H1 (cell line): ENCODE measurements at regions not wholly inside any gene's neighbourhood (a gene's known extent, or its start where the extent isn't known, plus 50 kb on each side); places are given as distances from the start of the nearest gene placed in this dataset.

Source experiments
- CTCF ChIA-PET: fragments of 300-600 bp; sonication (Branson Sonifier 250); formaldehyde crosslinking; loops from one replicate; lab custom pipeline; 2021; ENCODE audit not compliant: partially characterized antibody; lab: Charles Lee
- POLR2A ChIA-PET: fragments of 300-600 bp; sonication (Branson Sonifier 250); formaldehyde crosslinking; loops from one replicate; lab custom pipeline; 2021; ENCODE audit warnings: inconsistent platforms; ENCODE audit not compliant: partially characterized antibody; lab: Charles Lee
- DNase-seq, 2 experiments: peaks; one replicate each; pipeline versions ENCODE4 v3.0.0 to v3.0.0-alpha.2; 2010 to 2022; ENCODE audit warnings: low spot score in 2 of 2, low read depth in 1 of 2, mixed read lengths in 1 of 2
- FAIRE-seq: peaks from 2 replicates; lab custom pipeline; 2011; peaks lifted over from hg19 to GRCh38; lab: Jason Lieb, UNC
- H2AFZ ChIP-seq: 2 replicates; pipeline ENCODE4 v1.8.1; 2012; ENCODE audit warnings: low read length, inconsistent platforms
- H2AK5ac ChIP-seq: 2 replicates; pipeline ENCODE4 v1.6.1; 2013; ENCODE audit warnings: low read depth, low read length
- H2BK120ac ChIP-seq: replicated peaks from 2 replicates; pipeline ENCODE3; 2013; ENCODE audit warnings: low read depth, low read length, inconsistent platforms
- H2BK12ac ChIP-seq: 2 replicates; pipeline ENCODE4 v1.6.1; 2013; ENCODE audit warnings: low read depth, low read length
- H2BK15ac ChIP-seq: 2 replicates; pipeline ENCODE4 v1.6.1; 2013; ENCODE audit warnings: low read length
- H2BK20ac ChIP-seq: 2 replicates; pipeline ENCODE4 v1.6.1; 2013; ENCODE audit warnings: low read length
- H2BK5ac ChIP-seq: 2 replicates; pipeline ENCODE4 v1.6.1; 2013; ENCODE audit warnings: low read depth, low read length
- H3K14ac ChIP-seq: 2 replicates; pipeline ENCODE4 v1.6.1; 2013; ENCODE audit warnings: inconsistent platforms; ENCODE audit not compliant: insufficient read length
- H3K18ac ChIP-seq: 2 replicates; pipeline ENCODE4 v1.6.1; 2013; ENCODE audit warnings: low read length; ENCODE audit errors: extremely low read depth
- H3K23ac ChIP-seq: 2 replicates; pipeline ENCODE4 v1.6.1; 2013; ENCODE audit warnings: inconsistent platforms; ENCODE audit not compliant: insufficient read length
- H3K23me2 ChIP-seq: 2 replicates; pipeline ENCODE4 v1.6.1; 2013; ENCODE audit warnings: low read depth, low read length
- H3K27ac ChIP-seq: 2 replicates; pipeline ENCODE4 v1.6.1; 2011; ENCODE audit warnings: low read depth, low read length, inconsistent platforms
- H3K27me3 ChIP-seq, 4 experiments: replicated peaks in 1 of 4; 1 replicate in 1 of 4; 2 replicates in 3 of 4; pipeline versions ENCODE4 v1.6.1 to v1.8.1; 2011 to 2013; ENCODE audit warnings: low read length in 3 of 4, mild to moderate bottlenecking in 3 of 4, inconsistent platforms in 2 of 4, mixed read lengths in 2 of 4, moderate library complexity in 1 of 4; ENCODE audit not compliant: control insufficient read depth in 3 of 4, insufficient read depth in 3 of 4; ENCODE audit errors: extremely low read depth in 1 of 4
- H3K36me3 ChIP-seq, 4 experiments: 2 replicates each; pipeline versions ENCODE4 v1.6.1 to v1.8.1; 2011 to 2013; ENCODE audit warnings: mild to moderate bottlenecking in 4 of 4, low read length in 3 of 4, moderate library complexity in 2 of 4, control low read depth in 1 of 4, inconsistent platforms in 1 of 4; ENCODE audit not compliant: insufficient read depth in 4 of 4, control insufficient read depth in 2 of 4
- H3K4ac ChIP-seq: replicated peaks from 2 replicates; pipeline ENCODE3; 2013; ENCODE audit warnings: low read length, low read depth, mixed read lengths, inconsistent platforms; ENCODE audit not compliant: insufficient read length
- H3K4me1 ChIP-seq, 4 experiments: replicated peaks in 1 of 4; 1 replicate in 1 of 4; 2 replicates in 3 of 4; pipeline versions ENCODE4 v1.6.1 to v1.8.1; 2011 to 2013; ENCODE audit warnings: low read length in 3 of 4, inconsistent platforms in 2 of 4, mixed read lengths in 1 of 4; ENCODE audit not compliant: insufficient read depth in 4 of 4, control insufficient read depth in 3 of 4
- H3K4me2 ChIP-seq, 2 experiments: 2 replicates each; pipeline versions ENCODE4 v1.6.1 to v1.8.1; 2011 to 2013; ENCODE audit warnings: low read depth in 2 of 2, low read length in 2 of 2, control low read depth in 1 of 2, inconsistent platforms in 1 of 2, mild to moderate bottlenecking in 1 of 2; ENCODE audit not compliant: insufficient read depth in 1 of 2
- H3K4me3 ChIP-seq, 4 experiments: fragments of 200-600, 300-600 bp in 1 of 4; sonication (generic), shearing (Covaris generic), sonication (Bioruptor Twin) in 1 of 4; 2 replicates each; pipeline versions ENCODE4 v1.5.1 to v1.8.1; 2011 to 2016; ENCODE audit warnings: low read length in 4 of 4, low read depth in 3 of 4, control low read depth in 2 of 4, inconsistent platforms in 2 of 4, mild to moderate bottlenecking in 2 of 4, mixed read lengths in 1 of 4, moderate library complexity in 1 of 4; ENCODE audit not compliant: insufficient read depth in 2 of 4; ENCODE audit errors: extremely low read depth in 1 of 4
- H3K56ac ChIP-seq: replicated peaks from 2 replicates; pipeline ENCODE3; 2013; ENCODE audit warnings: low read depth, mild to moderate bottlenecking, mixed read lengths, low read length, inconsistent platforms; ENCODE audit not compliant: insufficient read length
- H3K79me1 ChIP-seq: 2 replicates; pipeline ENCODE4 v1.6.1; 2013; ENCODE audit warnings: low read depth, low read length, control low read depth
- H3K79me2 ChIP-seq, 2 experiments: 2 replicates each; pipeline versions ENCODE4 v1.6.1 to v1.8.1; 2012 to 2013; ENCODE audit warnings: low read length in 2 of 2, mild to moderate bottlenecking in 2 of 2, inconsistent platforms in 1 of 2; ENCODE audit not compliant: insufficient read depth in 2 of 2, control insufficient read depth in 1 of 2
- H3K9ac ChIP-seq, 4 experiments: replicated peaks in 1 of 4; 1 replicate in 1 of 4; 2 replicates in 3 of 4; pipeline versions ENCODE4 v1.6.1 to v1.8.1; 2011 to 2013; ENCODE audit warnings: low read depth in 3 of 4, low read length in 3 of 4, control low read depth in 2 of 4, mild to moderate bottlenecking in 2 of 4, moderate library complexity in 2 of 4, inconsistent platforms in 1 of 4; ENCODE audit errors: extremely low read depth in 1 of 4
- H3K9me3 ChIP-seq, 2 experiments: 2 replicates each; pipeline versions ENCODE4 v1.6.1 to v1.8.1; 2012 to 2013; ENCODE audit warnings: mild to moderate bottlenecking in 2 of 2, moderate library complexity in 2 of 2, control low read depth in 1 of 2, inconsistent platforms in 1 of 2, low read depth in 1 of 2, low read length in 1 of 2, mixed read lengths in 1 of 2; ENCODE audit not compliant: insufficient read depth in 2 of 2
- H4K20me1 ChIP-seq, 2 experiments: replicated peaks in 1 of 2; 2 replicates each; pipeline versions ENCODE3 to v1.8.1; 2011 to 2013; ENCODE audit warnings: inconsistent platforms in 2 of 2, low read length in 2 of 2, mild to moderate bottlenecking in 1 of 2; ENCODE audit not compliant: insufficient read depth in 2 of 2, control insufficient read depth in 1 of 2
- H4K5ac ChIP-seq: 2 replicates; pipeline ENCODE4 v1.6.1; 2013; ENCODE audit warnings: low read length, low read depth, mixed read lengths, inconsistent platforms; ENCODE audit not compliant: insufficient read length
- H4K8ac ChIP-seq: 2 replicates; pipeline ENCODE4 v1.8.0; 2013; ENCODE audit warnings: mild to moderate bottlenecking, moderate library complexity, low read length, inconsistent platforms; ENCODE audit not compliant: insufficient read depth; ENCODE audit errors: extremely low read depth
- H4K91ac ChIP-seq: replicated peaks from 2 replicates; pipeline ENCODE3; 2013; ENCODE audit warnings: low read length, mixed read lengths, inconsistent platforms; ENCODE audit not compliant: insufficient read length
- ATF3 ChIP-seq: IDR thresholded peaks from 2 replicates; pipeline ENCODE4 v1.6.1; 2011; ENCODE audit warnings: low read depth, mild to moderate bottlenecking, low read length; ENCODE audit not compliant: insufficient read depth
- KDM1A ChIP-seq: fragments of 200-600, 300-600 bp; sonication (generic); IDR thresholded peaks from 2 replicates; pipeline ENCODE4 v1.7.1; 2016; ENCODE audit warnings: mild to moderate bottlenecking, low read length, borderline replicate concordance
- MAFK ChIP-seq: IDR thresholded peaks from 2 replicates; pipeline ENCODE4 v1.6.1; 2012; ENCODE audit warnings: low read depth, mild to moderate bottlenecking, improper control_type of control experiment, low read length
- RXRA ChIP-seq: IDR thresholded peaks from 2 replicates; pipeline ENCODE4 v1.6.1; 2011; ENCODE audit warnings: low read depth, mild to moderate bottlenecking, low read length, moderate library complexity; ENCODE audit not compliant: insufficient read depth
- SIN3A ChIP-seq, 2 experiments: IDR thresholded peaks in 1 of 2; conservative IDR thresholded peaks in 1 of 2; 2 replicates each; pipeline ENCODE4 v1.6.1; 2011 to 2012; ENCODE audit warnings: low read length in 2 of 2, improper control_type of control experiment in 1 of 2, low read depth in 1 of 2, mild to moderate bottlenecking in 1 of 2
- whole genome bisulfite sequencing, 2 experiments: shearing (Covaris generic) in 1 of 2; methylation state at CpG; one replicate each; pipeline versions ENCODE4 v1.1.6 to v1.1.7; 2013 to 2015; ENCODE audit warnings: low lambda C conversion rate in 2 of 2, mixed read lengths in 2 of 2, inconsistent platforms in 1 of 2, low coverage in 1 of 2, missing lambda C conversion rate in 1 of 2; ENCODE audit not compliant: insufficient replicate concordance in 2 of 2, insufficient coverage in 1 of 2, insufficient read length in 1 of 2; ENCODE audit errors: extremely low coverage in 1 of 2, missing lambda C conversion rate in 1 of 2; 5-methylcytosine and 5-hydroxymethylcytosine counted together

GRCh38 chr14:66088656-66089055 is 397.5 kb upstream of the CCDC196 start:
- Histone ChIP-seq H3K56ac (no peak overlapping the region), H3K4me3 (no peak overlapping the region), H2BK12ac (no peak overlapping the region), H4K20me1 (no peaks in the 10 kb centered on the region), H3K4me1 (no peaks in the 10 kb centered on the region; a peak in 1 of 7 replicates), H4K91ac (no peak overlapping the region), H2AFZ (no peak overlapping the region), H3K4me2 (no peak overlapping the region), H3K79me1 (no peaks in the 10 kb centered on the region), H2BK120ac (no peak overlapping the region), H3K9me3 (no peaks in the 10 kb centered on the region), H3K4ac (no peak overlapping the region), H2BK15ac (no peak overlapping the region), H3K27me3 (no peaks in the 10 kb centered on the region), H3K36me3 (no peaks in the 10 kb centered on the region; a peak in 1 of 8 replicates), H3K23me2 (no peaks in the 10 kb centered on the region; the same call in 1 of the 2 replicates), H4K8ac (no peak overlapping the region), H3K79me2 (no peaks in the 10 kb centered on the region), H3K23ac (no peak overlapping the region), H3K18ac (no peak overlapping the region), H3K9ac (no peak overlapping the region), H2BK20ac (no peak overlapping the region), H3K14ac (no peak overlapping the region), H3K27ac (no peak overlapping the region), H2BK5ac (no peak overlapping the region), H2AK5ac (no peak overlapping the region), H4K5ac (no peak overlapping the region)
- FAIRE-seq (no peak), DNase-seq (no peak)
- WGBS, 2 experiments: 87% methylated on average over 3 of the region's 3 CpGs; no CpG with 5 or more reads in 1 of the 2 experiments
- POLR2A ChIA-PET: no interaction called here
- TF ChIP-seq RXRA: no peak
- no peak for TF ChIP-seq MAFK
- no peak for TF ChIP-seq ATF3
- TF ChIP-seq KDM1A: no peak
- no peak for TF ChIP-seq SIN3A (conservative IDR thresholded peaks at IDR 0.05 in 1 of 2, IDR thresholded peaks at IDR 0.05 in 1 of 2; ENCODE audit: low read depth in 1 of 2, low read length in 2 of 2)
- CTCF ChIA-PET: interaction anchor here (0.7 to 2.7 kb wide), 3 partner anchors 18 to 228 kb away, joined by 3 to 7 read pairs (median 3); no protein-coding TSS in a partner anchor
